ENCODE measurements at regions not wholly inside any gene's neighbourhood (a gene's known extent, or its start where the extent isn't known, plus 50 kb on each side); places are given as distances from the start of the nearest gene placed in this dataset.

- intact Hi-C loops (cut with micrococcal nuclease; ENCODE audit: unreplicated experiment): loop anchor here (5.0 kb wide), 1 partner anchor 391 kb away; no protein-coding TSS in a partner anchor
- no peak overlapping the region for H3K4me3 ChIP-seq (ENCODE audit: low read depth, low read length)
- Mint-ChIP-seq H3K4me1 (ENCODE audit: low read depth, unreplicated experiment) (peaks cover 8% of the 10 kb centered on the region), H3K27ac (ENCODE audit: unreplicated experiment) (no peak overlapping the region), H3K27me3 (ENCODE audit: insufficient read depth, unreplicated experiment) (no peaks in the 10 kb centered on the region), H3K9me3 (ENCODE audit: unreplicated experiment) (no peaks in the 10 kb centered on the region), H3K4me3 (ENCODE audit: unreplicated experiment) (no peak overlapping the region), H3K36me3 (ENCODE audit: insufficient read depth, unreplicated experiment) (no peaks in the 10 kb centered on the region)
- H3K36me3 ChIP-seq (ENCODE audit: control insufficient read depth, insufficient read depth, low read length): no peaks in the 10 kb centered on the region
- POLR2A ChIA-PET: no interaction called here
- no peaks in the 10 kb centered on the region for H3K27me3 ChIP-seq (replicated peaks; ENCODE audit: control insufficient read depth, insufficient read depth, low read length)
- BruUV-seq (replicated peaks): no TSS peak
- no peaks in the 10 kb centered on the region for H3K4me1 ChIP-seq
- no peaks in the 10 kb centered on the region for H3K9me3 ChIP-seq
- no peak for DNase-seq
- TF ChIP-seq, protein P1, sequence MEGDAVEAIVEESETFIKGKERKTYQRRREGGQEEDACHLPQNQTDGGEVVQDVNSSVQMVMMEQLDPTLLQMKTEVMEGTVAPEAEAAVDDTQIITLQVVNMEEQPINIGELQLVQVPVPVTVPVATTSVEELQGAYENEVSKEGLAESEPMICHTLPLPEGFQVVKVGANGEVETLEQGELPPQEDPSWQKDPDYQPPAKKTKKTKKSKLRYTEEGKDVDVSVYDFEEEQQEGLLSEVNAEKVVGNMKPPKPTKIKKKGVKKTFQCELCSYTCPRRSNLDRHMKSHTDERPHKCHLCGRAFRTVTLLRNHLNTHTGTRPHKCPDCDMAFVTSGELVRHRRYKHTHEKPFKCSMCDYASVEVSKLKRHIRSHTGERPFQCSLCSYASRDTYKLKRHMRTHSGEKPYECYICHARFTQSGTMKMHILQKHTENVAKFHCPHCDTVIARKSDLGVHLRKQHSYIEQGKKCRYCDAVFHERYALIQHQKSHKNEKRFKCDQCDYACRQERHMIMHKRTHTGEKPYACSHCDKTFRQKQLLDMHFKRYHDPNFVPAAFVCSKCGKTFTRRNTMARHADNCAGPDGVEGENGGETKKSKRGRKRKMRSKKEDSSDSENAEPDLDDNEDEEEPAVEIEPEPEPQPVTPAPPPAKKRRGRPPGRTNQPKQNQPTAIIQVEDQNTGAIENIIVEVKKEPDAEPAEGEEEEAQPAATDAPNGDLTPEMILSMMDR (IDR thresholded peaks at IDR 0.05; ENCODE audit: insufficient read depth in 1 of 2, low read depth in 1 of 2, low read length in 1 of 2, severe bottlenecking in 1 of 2, unreplicated experiment in 1 of 2): no peak
- CTCF ChIA-PET: no interaction called here
Measured at GRCh38 chr6:186340-186965, 105.8 kb upstream of the DUSP22 start.

- no TSS peak for BruUV-seq (replicated peaks)
- no peak overlapping the region for H3K27ac Mint-ChIP-seq (ENCODE audit: unreplicated experiment)
- POLR2A ChIA-PET: no interaction called here
Measured at GRCh38 chr6:187210-187861, 105.0 kb upstream of the DUSP22 start.

GRCh38 chr6:188821-189655 is 103.2 kb upstream of the DUSP22 start:
- Histone ChIP-seq H3K4me3 (ENCODE audit: low read depth, low read length) (no peak overlapping the region), H3K27me3 (replicated peaks; ENCODE audit: control insufficient read depth, insufficient read depth, low read length) (no peaks in the 10 kb centered on the region; the same call in 1 of the 2 replicates), H3K9me3 (no peaks in the 10 kb centered on the region), H3K36me3 (ENCODE audit: control insufficient read depth, insufficient read depth, low read length) (no peaks in the 10 kb centered on the region), H3K4me1 (no peaks in the 10 kb centered on the region)
- no TSS peak for BruUV-seq (replicated peaks)
- Mint-ChIP-seq H3K4me3 (ENCODE audit: unreplicated experiment) (no peak overlapping the region), H3K27ac (ENCODE audit: unreplicated experiment) (no peak overlapping the region), H3K36me3 (ENCODE audit: insufficient read depth, unreplicated experiment) (no peaks in the 10 kb centered on the region), H3K27me3 (ENCODE audit: insufficient read depth, unreplicated experiment) (no peaks in the 10 kb centered on the region), H3K9me3 (ENCODE audit: unreplicated experiment) (no peaks in the 10 kb centered on the region), H3K4me1 (ENCODE audit: low read depth, unreplicated experiment) (peaks cover 8% of the 10 kb centered on the region)
- DNase-seq: peak; percentile 86 to 90
- TF ChIP-seq, protein P1 (IDR thresholded peaks at IDR 0.05; ENCODE audit: insufficient read depth in 1 of 2, low read depth in 1 of 2, low read length in 1 of 2, severe bottlenecking in 1 of 2, unreplicated experiment in 1 of 2): peak; percentile 87 to 94
- CTCF ChIA-PET: interaction anchor here (0.6 to 1.5 kb wide), 8 partner anchors 9 to 1208 kb away, joined by 3 to 6 read pairs (median 4); no protein-coding TSS in a partner anchor
- POLR2A ChIA-PET: no interaction called here
- intact Hi-C loops (cut with micrococcal nuclease; ENCODE audit: unreplicated experiment): loop anchor here (2.0 to 5.0 kb wide), 2 partner anchors 104 to 388 kb away; partner anchors contain the start of gene DUSP22

More at GRCh38 chr6:187210-187861, 105.0 kb upstream of the DUSP22 start:
- H3K9me3 ChIP-seq: no peaks in the 10 kb centered on the region
- H3K4me1 Mint-ChIP-seq (ENCODE audit: low read depth, unreplicated experiment): peaks cover 8% of the 10 kb centered on the region
- H3K9me3 Mint-ChIP-seq (ENCODE audit: unreplicated experiment): no peaks in the 10 kb centered on the region
- TF ChIP-seq, protein P1 (IDR thresholded peaks at IDR 0.05; ENCODE audit: insufficient read depth in 1 of 2, low read depth in 1 of 2, low read length in 1 of 2, severe bottlenecking in 1 of 2, unreplicated experiment in 1 of 2): no peak
- no peaks in the 10 kb centered on the region for H3K36me3 Mint-ChIP-seq (ENCODE audit: insufficient read depth, unreplicated experiment)
- H3K4me3 ChIP-seq (ENCODE audit: low read depth, low read length): no peak overlapping the region
- no peak overlapping the region for H3K4me3 Mint-ChIP-seq (ENCODE audit: unreplicated experiment)
- no peaks in the 10 kb centered on the region for H3K4me1 ChIP-seq
- intact Hi-C loops (cut with micrococcal nuclease; ENCODE audit: unreplicated experiment): loop anchor here (5.0 kb wide), 1 partner anchor 390 kb away; no protein-coding TSS in a partner anchor
- CTCF ChIA-PET: no interaction called here
- no peaks in the 10 kb centered on the region for H3K36me3 ChIP-seq (ENCODE audit: control insufficient read depth, insufficient read depth, low read length)
- no peaks in the 10 kb centered on the region for H3K27me3 ChIP-seq (replicated peaks; ENCODE audit: control insufficient read depth, insufficient read depth, low read length)
- DNase-seq: no peak
- H3K27me3 Mint-ChIP-seq (ENCODE audit: insufficient read depth, unreplicated experiment): no peaks in the 10 kb centered on the region
